HCT116 (cell line): ENCODE measurements at regions not wholly inside any gene's neighbourhood (a gene's known extent, or its start where the extent isn't known, plus 50 kb on each side); places are given as distances from the start of the nearest gene placed in this dataset.

ENCODE experiments used
- ATAC-seq: fragments of 200-7000 bp; cut with Tn5 transposase; 2 replicates; pipeline ENCODE4 v1.9.1; 2020; ENCODE audit warnings: mild to moderate bottlenecking, moderate library complexity
- BruUV-seq: library from RNA; stranded (reverse); fragments of 400-500 nt; replicated peaks from 2 replicates; lab custom pipeline; 2021; lab: Mats Ljungman, UMichigan
- CTCF ChIA-PET: fragments of 300-600 bp; sonication (Branson Sonifier 250); formaldehyde crosslinking; loops from one replicate; lab custom pipeline; 2021; ENCODE audit warnings: antibody characterized with exemption; lab: Charles Lee
- POLR2A ChIA-PET: fragments of 300-600, 350-600 bp; sonication (Branson Sonifier 250); formaldehyde crosslinking; loops from one replicate; lab custom pipeline; 2021; ENCODE audit warnings: antibody characterized with exemption; lab: Charles Lee
- RAD21 ChIA-PET, 2 experiments: fragments of 300-600 bp; sonication (Branson Sonifier 250); formaldehyde crosslinking; loops; one replicate each; lab custom pipeline; 2023; ENCODE audit warnings: low total read pairs in 2 of 2; ENCODE audit not compliant: uncharacterized antibody in 2 of 2, unreplicated experiment in 2 of 2, low non-redundant PET in 1 of 2; lab: Charles Lee
- DNase-seq: peaks from one replicate; pipeline ENCODE4 v3.0.0-alpha.2; 2010; ENCODE audit warnings: low read depth, low spot score
- H2AFZ ChIP-seq: fragments of 200-600 bp; shearing (Covaris generic), sonication (generic); 2 replicates; pipeline ENCODE4 v1.6.1; 2017; ENCODE audit warnings: low read depth, mixed run types, mixed read lengths, antibody characterized with exemption, low read length; ENCODE audit not compliant: poor library complexity, severe bottlenecking
- H3K27ac ChIP-seq: 2 replicates; pipeline ENCODE4 v1.5.1; 2012; ENCODE audit warnings: low read depth, low read length
- H3K27me3 ChIP-seq: fragments of 200-600 bp; sonication (generic); 2 replicates; pipeline ENCODE4 v1.6.1; 2016; ENCODE audit warnings: mixed run types, low read length, mixed read lengths; ENCODE audit not compliant: insufficient read depth
- H3K36me3 ChIP-seq, 2 experiments: fragments of 200-500 bp in 1 of 2; fragments of 200-600 bp in 1 of 2; sonication (Bioruptor generic) in 1 of 2; sonication (generic) in 1 of 2; 2 replicates each; pipeline versions ENCODE4 v1.5.1 to v1.6.1; 2014 to 2016; ENCODE audit warnings: low read length in 2 of 2, inconsistent platforms in 1 of 2, mixed read lengths in 1 of 2, mixed run types in 1 of 2; ENCODE audit not compliant: insufficient read depth in 2 of 2, control insufficient read depth in 1 of 2
- H3K4me1 ChIP-seq, 2 experiments: fragments of 200-600 bp in 1 of 2; sonication (generic) in 1 of 2; 2 replicates each; pipeline versions ENCODE4 v1.5.1 to v1.6.1; 2012 to 2017; ENCODE audit warnings: low read length in 2 of 2, inconsistent platforms in 1 of 2, mild to moderate bottlenecking in 1 of 2, mixed read lengths in 1 of 2, mixed run types in 1 of 2, moderate library complexity in 1 of 2; ENCODE audit not compliant: insufficient read depth in 2 of 2, control insufficient read depth in 1 of 2
- H3K4me2 ChIP-seq: fragments of 200-600 bp; sonication (generic); 2 replicates; pipeline ENCODE4 v1.6.1; 2017; ENCODE audit warnings: mixed run types, low read length, mixed read lengths
- H3K4me3 ChIP-seq, 2 experiments: fragments of 200-600 bp in 1 of 2; sonication (generic) in 1 of 2; replicated peaks in 1 of 2; 2 replicates each; pipeline ENCODE4 v1.5.1; 2011 to 2016; ENCODE audit warnings: low read length in 2 of 2, control low read depth in 1 of 2, low read depth in 1 of 2, mild to moderate bottlenecking in 1 of 2, mixed read lengths in 1 of 2, mixed run types in 1 of 2
- H3K79me2 ChIP-seq: fragments of 200-600 bp; sonication (generic); 2 replicates; pipeline ENCODE4 v1.6.1; 2017; ENCODE audit warnings: mild to moderate bottlenecking, mixed run types, low read length, moderate library complexity, mixed read lengths; ENCODE audit not compliant: insufficient read depth
- H3K9ac ChIP-seq: fragments of 200-600 bp; sonication (generic); 2 replicates; pipeline ENCODE4 v1.6.1; 2016; ENCODE audit warnings: low read length, mixed read lengths
- H3K9me2 ChIP-seq: fragments of 200-600 bp; sonication (generic), shearing (Covaris generic); 2 replicates; pipeline ENCODE4 v1.6.1; 2017; ENCODE audit warnings: mixed run types, mild to moderate bottlenecking, moderate library complexity; ENCODE audit not compliant: insufficient read depth
- H3K9me3 ChIP-seq, 2 experiments: fragments of 200-500 bp in 1 of 2; fragments of 200-600 bp in 1 of 2; sonication (Bioruptor generic) in 1 of 2; sonication (generic) in 1 of 2; 2 replicates each; pipeline ENCODE4 v1.6.1; 2014 to 2017; ENCODE audit warnings: low read length in 2 of 2, mixed read lengths in 2 of 2, inconsistent platforms in 1 of 2, low read depth in 1 of 2, mild to moderate bottlenecking in 1 of 2, mixed run types in 1 of 2, moderate library complexity in 1 of 2; ENCODE audit not compliant: control insufficient read depth in 1 of 2, insufficient read depth in 1 of 2
- H4K20me1 ChIP-seq: fragments of 200-600 bp; sonication (generic), shearing (Covaris generic); 2 replicates; pipeline ENCODE4 v1.6.1; 2017; ENCODE audit warnings: mixed run types, mild to moderate bottlenecking, moderate library complexity; ENCODE audit not compliant: insufficient read depth
- CBX3 ChIP-seq: IDR thresholded peaks from 2 replicates; pipeline ENCODE4 v1.6.1; 2012; ENCODE audit warnings: low read depth
- CEBPB ChIP-seq: IDR thresholded peaks from 2 replicates; pipeline ENCODE4 v1.6.1; 2012; ENCODE audit warnings: low read depth
- CTCF ChIP-seq, 3 experiments: fragments of 200-600 bp in 1 of 3; sonication (generic) in 1 of 3; IDR thresholded peaks in 2 of 3; conservative IDR thresholded peaks in 1 of 3; 2 replicates each; pipeline ENCODE4 v1.5.1; 2012 to 2017; ENCODE audit warnings: low read depth in 2 of 3, low read length in 2 of 3, antibody characterized with exemption in 1 of 3, borderline replicate concordance in 1 of 3, control low read depth in 1 of 3, mild to moderate bottlenecking in 1 of 3, mixed read lengths in 1 of 3, mixed run types in 1 of 3, moderate library complexity in 1 of 3; ENCODE audit not compliant: insufficient read depth in 1 of 3
- EZH2 ChIP-seq: fragments of 200-600 bp; sonication (generic); IDR thresholded peaks from 2 replicates; pipeline ENCODE4 v1.6.1; 2017; ENCODE audit warnings: antibody characterized with exemption, mixed run types
- JUND ChIP-seq: IDR thresholded peaks from 2 replicates; pipeline ENCODE4 v1.6.1; 2012
- MAX ChIP-seq: IDR thresholded peaks from 2 replicates; pipeline ENCODE4 v1.6.1; 2012
- POLR2A ChIP-seq: IDR thresholded peaks from 2 replicates; pipeline ENCODE4 v1.7.0; 2011; ENCODE audit warnings: borderline replicate concordance; ENCODE audit not compliant: insufficient read depth, insufficient read length; ENCODE audit errors: extremely low read depth
- POLR2AphosphoS5 ChIP-seq: IDR thresholded peaks from 2 replicates; pipeline ENCODE4 v1.6.1; 2011; ENCODE audit warnings: mild to moderate bottlenecking, low read depth, low read length, moderate library complexity
- RAD21 ChIP-seq: IDR thresholded peaks from 2 replicates; pipeline ENCODE4 v1.6.1; 2012; ENCODE audit warnings: low read depth, mild to moderate bottlenecking
- REST ChIP-seq: IDR thresholded peaks from 2 replicates; pipeline ENCODE4 v1.6.1; 2012; ENCODE audit warnings: low read depth
- SIN3A ChIP-seq: IDR thresholded peaks from 2 replicates; pipeline ENCODE4 v1.6.1; 2012; ENCODE audit warnings: low read depth
- TCF7L2 ChIP-seq: IDR thresholded peaks from 2 replicates; pipeline ENCODE4 v1.7.0; 2011; ENCODE audit warnings: borderline replicate concordance, inconsistent platforms; ENCODE audit not compliant: insufficient read depth, insufficient read length; ENCODE audit errors: extremely low read depth
- ZBTB33 ChIP-seq: IDR thresholded peaks from 2 replicates; pipeline ENCODE4 v1.6.1; 2011; ENCODE audit warnings: mild to moderate bottlenecking, low read length, moderate library complexity; ENCODE audit not compliant: insufficient replicate concordance; ENCODE audit errors: extremely low read depth
- intact Hi-C: fragments of 100-400 bp; cut with micrococcal nuclease; formaldehyde crosslinking; loops from 2 replicates; pipeline ENCODE4 v1.10.0; 2022

- TF ChIP-seq ZBTB33 (no peak), CBX3 (no peak), CEBPB (no peak), POLR2A (no peak), EZH2 (no peak)
- TF ChIP-seq, all 23 proteins: peak for 0
Measured at GRCh38 chr5:42886635-42887034, 74.9 kb upstream of the SELENOP start (continued).

- Histone ChIP-seq H3K9me3 (no peaks in the 10 kb centered on the region), H3K36me3 (no peaks in the 10 kb centered on the region), H4K20me1 (no peaks in the 10 kb centered on the region), H3K27ac (no peak overlapping the region), H3K4me3 (no peak overlapping the region), H3K79me2 (no peaks in the 10 kb centered on the region), H3K9me2 (no peaks in the 10 kb centered on the region), H3K27me3 (no peaks in the 10 kb centered on the region), H3K9ac (no peak overlapping the region), H3K4me1 (peaks cover 0 to 4% of the 10 kb centered on the region in 2 experiments; a peak in 2 of 4 replicates), H3K4me2 (no peak overlapping the region), H2AFZ (no peak overlapping the region)
- BruUV-seq, result no TSS peak
- POLR2A ChIA-PET, result no interaction called here
- RAD21 ChIA-PET, result no interaction called here
- ATAC-seq (no peak), DNase-seq (no peak)
- intact Hi-C loops, result no loop called here
- TF ChIP-seq CEBPB (no peak), CTCF (IDR thresholded peaks at IDR 0.05 in 2 of 3, conservative IDR thresholded peaks at IDR 0.05 in 1 of 3; ENCODE audit: borderline replicate concordance in 1 of 3, insufficient read depth in 1 of 3, low read depth in 2 of 3, low read length in 2 of 3) (no peak), REST (no peak), MAX (no peak), RAD21 (no peak), TCF7L2 (no peak), CBX3 (no peak), ZBTB33 (no peak), JUND (no peak), POLR2AphosphoS5 (no peak), SIN3A (no peak), EZH2 (no peak)
- CTCF ChIA-PET, result no interaction called here
Measured at GRCh38 chr5:42884326-42884725, 72.6 kb upstream of the SELENOP start.
